Caki2 (cell line): ENCODE measurements at regions not wholly inside any gene's neighbourhood (a gene's known extent, or its start where the extent isn't known, plus 50 kb on each side); places are given as distances from the start of the nearest gene placed in this dataset.
"Not testable (repeated sequence)": the region's sequence is repeated elsewhere in the genome, so short reads cannot be mapped to it uniquely, and the experiment has no call there.

ENCODE experiments used
- DNase-seq: peaks from one replicate; pipeline ENCODE4 v3.0.0-alpha.2; 2015; ENCODE audit warnings: low read depth
- in situ Hi-C: cut with HindIII; loops from 2 replicates; pipeline ENCODE4 v1.10.0; 2016; ENCODE audit warnings: low sequenced_read_pairs, low pct_unique_long_range_greater_than_20kb, mixed read lengths

- no peak for DNase-seq
- in situ Hi-C loops, result no loop called here
Observed at GRCh38 chr2:184444217-184444616, 154.1 kb upstream of the ZNF804A start.

DNA sequence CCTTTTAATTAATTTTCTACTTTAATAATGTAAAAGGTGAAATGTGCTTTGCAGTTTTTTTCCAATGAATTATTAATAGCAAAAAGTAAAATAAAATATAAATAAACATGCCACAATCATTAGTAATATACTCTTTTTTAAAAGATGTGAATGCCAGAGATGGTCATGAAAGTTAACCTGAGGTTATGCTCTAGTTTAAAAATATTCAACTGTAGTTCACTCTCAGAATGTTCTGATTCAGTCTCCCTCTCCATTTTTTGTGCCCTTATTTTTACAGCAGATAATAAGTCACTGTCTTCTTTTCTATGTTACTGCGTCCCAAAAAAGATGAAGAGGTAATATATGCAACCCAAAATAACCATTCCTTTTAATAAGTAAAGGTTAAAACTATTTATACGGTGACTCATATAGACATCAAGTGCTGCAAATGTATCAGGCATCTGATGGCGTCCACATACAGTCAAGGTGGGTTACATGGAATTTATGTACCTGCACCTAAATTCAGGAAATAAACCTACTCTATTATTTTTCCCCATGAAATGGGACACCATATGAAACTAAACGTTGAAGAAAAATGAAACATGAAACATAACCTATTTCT, 153.6 kb upstream of the ZNF804A start:
- no peak for DNase-seq
- in situ Hi-C loops, result no loop called here

DNA sequence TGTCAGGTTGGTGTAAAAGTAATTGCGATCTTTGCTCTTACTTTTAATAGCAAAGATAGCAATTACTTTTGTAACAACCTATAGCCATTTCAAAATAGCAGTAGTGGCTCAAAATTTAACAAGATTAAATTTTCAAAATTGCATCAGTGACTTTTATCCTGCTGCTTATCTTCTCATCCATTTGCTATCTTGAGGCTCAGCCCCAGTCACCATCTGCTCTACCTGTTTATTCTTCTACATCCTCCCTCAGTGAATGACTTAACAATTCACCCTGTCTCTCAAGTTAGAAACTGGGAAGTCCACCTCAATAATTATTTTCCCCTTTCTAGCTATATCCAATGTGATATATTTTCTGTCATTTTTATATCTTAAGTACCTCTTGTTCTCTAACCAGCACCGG, 148.6 kb upstream of the ZNF804A start:
- DNase-seq, result no peak
- in situ Hi-C loops, result no loop called here

DNA sequence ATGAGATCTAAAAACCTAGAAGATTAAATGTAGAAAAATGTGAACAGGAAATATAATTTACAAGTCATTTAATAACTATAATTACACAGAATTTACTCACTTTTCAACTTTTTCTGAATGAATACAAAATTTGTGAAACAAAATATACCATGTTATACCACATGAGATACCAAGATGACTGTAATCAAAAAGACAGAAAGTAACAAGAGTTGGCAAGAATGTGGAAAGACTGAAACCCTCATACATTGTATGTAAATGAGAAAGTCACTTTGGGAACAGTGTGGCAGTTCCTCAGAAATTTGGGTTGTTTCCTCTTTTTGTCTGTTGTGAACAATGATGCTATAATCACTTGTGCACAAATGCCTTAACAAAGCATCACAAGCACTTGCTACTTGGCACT, 145.4 kb upstream of the ZNF804A start:
- in situ Hi-C loops, result no loop called here
- DNase-seq, result no peak

DNA sequence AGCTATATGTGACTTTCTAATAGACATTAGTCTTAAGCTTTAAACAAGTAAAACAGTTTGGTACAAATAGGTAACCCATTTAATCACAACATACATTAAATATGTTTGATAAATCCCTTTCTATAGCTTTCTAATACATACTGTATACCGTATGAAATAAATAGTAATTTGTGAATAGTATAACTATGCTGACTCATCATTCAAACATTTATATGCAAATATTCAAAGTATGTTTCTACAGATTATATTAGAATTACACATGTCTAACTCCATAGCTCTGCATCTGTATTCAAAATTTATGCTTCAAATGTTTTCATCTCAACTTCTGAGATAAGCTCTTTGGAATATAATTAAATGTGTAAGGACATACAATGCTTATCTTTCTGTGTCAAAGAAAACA, 142.7 kb upstream of the ZNF804A start:
- in situ Hi-C loops, result no loop called here
- DNase-seq, result no peak

DNA sequence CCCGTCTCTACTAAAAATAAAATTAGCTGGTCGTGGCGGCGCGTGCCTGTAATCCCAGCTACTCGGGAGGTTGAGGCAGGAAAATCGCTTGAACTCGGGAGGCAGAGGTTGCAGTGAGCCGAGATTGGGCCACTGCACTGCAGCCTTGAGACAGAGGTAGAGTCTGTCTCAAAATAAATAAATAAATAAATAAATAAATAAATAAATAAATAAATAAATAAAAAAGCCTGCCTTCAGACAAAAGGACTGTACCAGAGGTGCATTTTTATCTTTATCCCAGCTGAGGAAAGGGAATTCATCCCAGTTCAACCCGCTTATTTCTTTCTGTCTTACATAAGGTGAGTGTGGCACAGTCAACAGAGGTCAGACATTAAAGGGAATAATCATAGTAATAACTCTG, 141.6 kb upstream of the ZNF804A start:
- in situ Hi-C loops, DNase-seq: not testable (repeated sequence)

DNA sequence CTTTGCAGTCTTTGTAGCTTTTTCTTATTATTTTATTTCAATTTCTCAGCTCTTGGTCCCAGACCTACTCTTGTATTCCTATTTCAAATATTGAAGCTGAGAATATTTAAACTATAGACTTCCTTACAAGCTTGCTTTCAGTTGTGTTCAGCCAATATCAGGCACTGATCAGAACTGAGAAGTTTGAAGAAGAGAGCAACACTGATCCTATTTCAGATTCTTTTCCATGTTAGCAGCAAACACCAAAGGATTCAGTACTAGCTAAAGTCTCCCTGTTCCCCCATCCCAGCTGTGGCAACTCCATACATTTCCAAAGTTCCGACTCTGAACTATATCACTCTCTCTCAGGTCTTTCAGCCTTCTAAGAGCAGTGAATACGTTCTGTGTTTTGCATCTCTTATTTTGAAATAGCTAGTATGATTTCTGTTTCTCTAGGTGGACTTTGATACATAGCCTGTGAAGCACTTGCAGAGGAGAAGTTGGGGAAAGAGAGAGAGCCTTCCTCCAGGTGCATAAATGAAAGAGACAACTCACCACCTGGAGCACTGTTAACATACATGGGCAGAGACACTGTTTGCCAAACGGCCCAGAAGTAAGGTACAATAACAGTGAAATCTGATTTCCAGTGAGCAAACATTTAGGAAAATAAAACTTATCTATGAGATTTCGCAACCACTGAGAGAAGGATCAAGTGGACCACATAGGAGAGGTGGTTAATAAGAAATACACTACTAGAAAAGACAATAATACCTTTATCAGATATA, 135.0 kb upstream of the ZNF804A start:
- in situ Hi-C loops, result no loop called here

DNA sequence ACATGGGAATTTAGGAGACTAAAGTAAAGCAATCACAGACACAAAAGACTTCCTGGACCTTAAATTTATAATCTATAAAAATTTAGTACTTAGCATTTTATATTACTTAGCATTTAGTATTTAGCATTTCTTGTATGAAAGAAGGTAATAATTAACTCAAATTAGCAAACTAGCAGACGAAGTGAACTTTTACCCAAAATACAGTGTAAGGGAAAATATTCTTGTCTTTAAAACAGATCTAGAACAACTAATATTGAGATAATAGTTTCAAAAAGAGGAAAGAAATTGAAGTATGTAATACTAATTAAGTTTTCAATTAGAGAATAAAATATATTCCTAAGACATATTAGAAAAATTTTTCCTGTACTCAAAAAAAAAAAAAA, 134.5 kb upstream of the ZNF804A start:
- in situ Hi-C loops, result no loop called here
- DNase-seq, result no peak

More for the DNA sequence above, 135.0 kb upstream of the ZNF804A start:
- DNase-seq, result no peak

GRCh38 chr2:184468826-184469225, 129.5 kb upstream of the ZNF804A start:
- in situ Hi-C loops, result no loop called here
- DNase-seq, result no peak

- in situ Hi-C loops, result no loop called here
Observed at GRCh38 chr2:184472481-184472880, 125.8 kb upstream of the ZNF804A start.

GRCh38 chr2:184481865-184482264, 116.5 kb upstream of the ZNF804A start:
- in situ Hi-C loops, result no loop called here

More at GRCh38 chr2:184472481-184472880, 125.8 kb upstream of the ZNF804A start:
- no peak for DNase-seq

GRCh38 chr2:184498936-184499335, 99.4 kb upstream of the ZNF804A start:
- DNase-seq, result no peak
- in situ Hi-C loops, result no loop called here

More at GRCh38 chr2:184481865-184482264, 116.5 kb upstream of the ZNF804A start:
- no peak for DNase-seq

GRCh38 chr2:184504252-184504651, 94.1 kb upstream of the ZNF804A start:
- in situ Hi-C loops, result no loop called here

DNA sequence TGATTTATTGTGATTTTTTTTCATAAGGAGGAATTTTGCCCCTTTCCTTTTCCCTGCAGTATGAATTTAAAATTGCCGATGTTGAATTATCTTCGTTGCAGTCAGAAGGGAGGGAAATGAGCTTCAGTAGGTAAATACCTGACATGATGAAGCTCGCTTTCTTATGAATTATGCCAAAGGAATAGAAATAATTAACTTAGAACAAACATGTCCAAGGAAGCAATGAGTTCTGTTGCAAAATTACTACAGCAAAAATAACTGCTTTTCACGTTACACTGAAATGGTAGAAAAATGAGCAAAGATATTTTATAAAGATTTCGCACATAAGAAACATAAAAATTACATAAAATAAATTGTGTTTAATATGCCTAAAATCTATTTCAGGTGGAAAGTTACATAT, 91.1 kb upstream of the ZNF804A start:
- no peak for DNase-seq
- in situ Hi-C loops, result no loop called here

More at GRCh38 chr2:184504252-184504651, 94.1 kb upstream of the ZNF804A start:
- no peak for DNase-seq

- in situ Hi-C loops, result no loop called here
- DNase-seq, result no peak
Observed at GRCh38 chr2:184517402-184517801, 80.9 kb upstream of the ZNF804A start.

- in situ Hi-C loops, result no loop called here
- DNase-seq, result no peak
Observed at GRCh38 chr2:184520441-184520840, 77.9 kb upstream of the ZNF804A start.

GRCh38 chr2:184523732-184524131, 74.6 kb upstream of the ZNF804A start:
- in situ Hi-C loops, result no loop called here
- DNase-seq, result no peak

DNA sequence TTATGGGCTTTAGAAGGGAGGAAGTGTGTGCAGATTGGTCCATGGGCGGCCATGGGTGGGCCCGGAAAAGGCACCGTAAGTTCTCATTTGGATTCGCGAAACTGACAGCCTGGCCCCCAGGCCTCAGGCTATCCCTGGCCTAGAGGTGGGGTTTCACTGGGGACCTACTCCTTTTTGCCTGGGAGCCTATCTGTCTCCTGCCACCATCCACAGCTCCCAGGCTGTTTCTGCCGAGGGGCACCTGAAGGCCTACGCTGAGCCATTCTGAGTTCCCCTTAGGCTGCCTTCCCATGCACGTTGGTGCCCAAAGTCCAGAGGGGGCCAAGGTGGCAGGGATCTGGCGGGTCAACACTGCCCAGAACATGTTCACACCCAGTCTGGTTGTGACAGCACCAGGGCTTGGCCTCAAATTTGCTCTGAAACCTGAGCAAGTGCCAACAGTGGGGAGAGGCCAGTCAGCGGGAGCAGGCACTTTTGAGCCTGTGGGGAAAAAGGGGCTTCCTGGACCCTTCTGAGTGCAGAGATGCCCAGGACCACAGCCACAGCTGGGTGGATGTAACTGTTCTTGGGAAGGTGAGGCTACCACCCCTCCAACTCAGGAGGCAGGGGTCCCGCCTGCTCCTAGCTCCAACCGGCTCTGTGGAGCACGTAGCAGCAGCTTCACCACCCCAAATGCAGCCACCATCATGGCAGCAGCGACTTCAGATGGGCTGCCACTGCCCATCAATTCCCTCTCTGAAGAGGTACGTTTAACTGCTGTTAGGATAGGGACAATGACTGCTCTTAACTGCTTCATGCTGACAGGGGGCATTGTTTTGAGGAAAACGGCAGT, 73.6 kb upstream of the ZNF804A start:
- no peak for DNase-seq
- in situ Hi-C loops, result no loop called here

DNA sequence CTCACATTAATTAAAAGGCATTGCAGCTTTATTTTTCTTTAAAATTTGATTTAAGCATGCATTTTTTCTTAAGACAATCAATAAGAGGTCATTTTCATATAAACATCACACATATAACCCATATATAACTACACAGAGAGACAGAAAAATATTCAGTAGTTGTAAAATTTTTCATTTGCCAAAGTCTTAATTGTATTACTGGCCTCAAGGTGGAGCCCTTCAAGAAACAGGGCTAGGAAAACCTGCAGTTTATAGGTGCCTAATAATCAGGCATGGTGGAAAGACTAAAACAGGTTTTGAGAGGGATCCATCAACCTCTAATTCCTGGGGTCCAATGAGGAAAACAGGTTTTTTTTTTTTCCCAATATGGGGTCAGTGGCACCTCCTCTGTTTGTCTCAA, 71.3 kb upstream of the ZNF804A start:
- no peak for DNase-seq
- in situ Hi-C loops, result no loop called here
